HG03108 (cell line): ENCODE measurements at regions not wholly inside any gene's neighbourhood (a gene's known extent, or its start where the extent isn't known, plus 50 kb on each side); places are given as distances from the start of the nearest gene placed in this dataset.

Experiments used
- ATAC-seq: cut with Tn5 transposase; IDR thresholded peaks from one replicate; pipeline ENCODE4 v1.9.1; 2021; ENCODE audit warnings: moderate library complexity; ENCODE audit not compliant: unreplicated experiment

- no peak for ATAC-seq
Observed at GRCh38 chr5:56465769-56466135, 232.6 kb upstream of the ANKRD55 start.

GRCh38 chr5:56464935-56465768, 232.0 kb upstream of the ANKRD55 start:
- no peak for ATAC-seq

DNA sequence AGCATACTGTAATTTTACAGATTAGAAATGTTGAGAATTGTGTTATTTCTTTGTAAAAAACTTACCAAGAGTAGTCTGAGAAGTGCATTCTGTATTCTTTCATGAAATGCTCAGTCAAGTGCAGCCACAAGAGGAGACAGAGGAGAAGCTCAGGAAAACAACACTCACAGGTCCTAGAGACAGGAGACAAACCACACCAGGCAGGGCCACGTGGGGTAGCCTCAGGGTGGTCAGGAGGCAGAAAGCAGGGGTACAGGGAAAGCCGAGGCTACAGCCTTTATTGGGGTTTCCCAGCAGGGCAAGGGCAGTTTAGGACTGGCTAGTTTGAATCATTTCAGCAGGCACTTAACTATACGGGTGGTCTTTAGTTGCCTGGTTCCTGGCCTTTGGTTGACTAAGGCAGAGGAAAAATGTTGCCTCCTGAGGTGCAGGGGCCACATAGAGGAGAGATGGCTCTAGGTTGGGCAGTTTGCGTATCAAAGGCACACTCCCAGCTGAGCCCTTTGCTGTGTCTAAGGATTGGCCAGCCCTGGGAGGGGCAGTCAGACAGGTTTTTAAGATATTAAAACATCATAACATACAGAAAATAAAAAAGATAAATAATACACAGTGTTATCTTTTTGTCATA, 230.9 kb upstream of the ANKRD55 start:
- no peak for ATAC-seq

- ATAC-seq: no peak
Observed at GRCh38 chr5:56461584-56461983, 228.5 kb upstream of the ANKRD55 start.

DNA sequence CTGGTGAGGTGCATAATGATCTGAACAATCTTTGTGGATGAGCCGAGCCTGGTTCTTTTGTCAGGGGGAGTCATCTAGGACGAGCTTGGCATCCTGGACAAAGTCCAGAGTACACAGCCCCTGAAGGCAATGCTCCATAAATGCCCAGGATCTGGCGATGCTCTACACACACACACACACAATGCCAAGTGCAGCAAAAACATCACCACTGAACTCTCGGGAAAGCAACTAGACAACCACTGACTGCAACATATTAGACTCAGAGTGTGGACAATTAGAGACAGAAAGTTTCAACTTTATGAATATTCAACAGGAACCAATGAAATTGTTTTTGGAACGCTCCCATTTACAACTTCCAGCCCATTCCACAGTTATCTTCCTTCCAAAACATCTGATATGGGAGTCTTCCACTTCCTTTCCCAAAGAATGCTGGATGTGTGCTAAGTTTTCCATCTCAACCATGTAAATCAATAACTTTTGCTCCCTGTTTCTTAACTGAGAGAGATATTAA, 227.6 kb upstream of the ANKRD55 start:
- no peak for ATAC-seq

GRCh38 chr5:56460195-56460546, 227.0 kb upstream of the ANKRD55 start:
- ATAC-seq: no peak

GRCh38 chr5:56459394-56460194, 226.5 kb upstream of the ANKRD55 start:
- ATAC-seq: no peak

- ATAC-seq: no peak
Observed at GRCh38 chr5:56457887-56458812, 225.0 kb upstream of the ANKRD55 start.

- no peak for ATAC-seq
Observed at GRCh38 chr5:56456002-56456401, 222.9 kb upstream of the ANKRD55 start.

DNA sequence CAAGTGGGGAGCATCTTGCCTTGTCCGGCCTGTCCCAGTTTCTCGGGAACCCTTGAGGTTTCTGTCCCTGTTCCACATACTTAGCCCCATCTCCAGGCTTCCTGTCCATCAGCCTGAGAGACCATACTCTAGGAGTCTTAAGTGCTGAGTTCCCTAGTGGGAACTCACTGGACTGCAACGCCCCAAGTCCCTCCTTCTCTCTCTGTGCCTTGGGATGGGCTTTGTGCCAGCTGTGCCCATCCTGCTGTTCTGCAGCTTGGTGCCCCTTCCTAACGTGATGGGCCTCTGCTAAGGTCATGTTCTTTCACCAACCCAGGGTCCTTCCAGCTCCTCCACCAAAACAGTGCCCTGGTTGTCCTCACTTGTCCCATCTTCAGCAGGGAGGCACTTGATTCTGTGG, 222.3 kb upstream of the ANKRD55 start:
- no peak for ATAC-seq

DNA sequence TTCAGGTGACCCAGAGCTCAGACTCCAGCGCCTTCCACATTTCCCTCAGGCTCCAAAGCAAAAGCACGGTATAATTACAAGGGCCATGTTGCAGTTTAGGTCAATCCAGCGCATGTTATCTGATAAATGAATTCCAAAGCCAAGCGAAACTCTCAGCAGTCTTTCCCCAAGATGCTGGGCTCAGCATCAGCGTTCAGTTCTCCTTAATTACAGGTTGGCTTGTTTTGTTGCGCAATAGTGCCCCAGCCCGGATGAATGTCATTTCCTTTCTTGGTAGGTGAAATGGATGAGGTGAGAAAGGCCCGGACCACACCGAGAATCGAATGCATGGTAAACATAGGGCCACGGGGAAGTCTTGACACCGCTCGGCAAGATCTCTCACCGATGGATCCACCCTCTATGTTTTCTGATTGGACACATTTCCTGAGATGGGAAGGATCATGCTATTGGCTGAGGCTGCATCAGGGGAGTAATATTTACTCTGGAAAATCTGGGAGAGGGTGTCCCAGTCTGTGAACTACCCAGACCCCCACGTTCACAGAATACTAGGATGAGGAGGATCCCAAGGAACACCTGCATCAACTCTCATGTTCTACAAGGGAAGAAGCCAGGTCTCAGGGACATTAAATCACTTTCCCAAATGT, 221.2 kb upstream of the ANKRD55 start:
- no peak for ATAC-seq

GRCh38 chr5:56451742-56452141, 218.6 kb upstream of the ANKRD55 start:
- no peak for ATAC-seq

GRCh38 chr5:56450766-56451165, 217.6 kb upstream of the ANKRD55 start:
- ATAC-seq: no peak

DNA sequence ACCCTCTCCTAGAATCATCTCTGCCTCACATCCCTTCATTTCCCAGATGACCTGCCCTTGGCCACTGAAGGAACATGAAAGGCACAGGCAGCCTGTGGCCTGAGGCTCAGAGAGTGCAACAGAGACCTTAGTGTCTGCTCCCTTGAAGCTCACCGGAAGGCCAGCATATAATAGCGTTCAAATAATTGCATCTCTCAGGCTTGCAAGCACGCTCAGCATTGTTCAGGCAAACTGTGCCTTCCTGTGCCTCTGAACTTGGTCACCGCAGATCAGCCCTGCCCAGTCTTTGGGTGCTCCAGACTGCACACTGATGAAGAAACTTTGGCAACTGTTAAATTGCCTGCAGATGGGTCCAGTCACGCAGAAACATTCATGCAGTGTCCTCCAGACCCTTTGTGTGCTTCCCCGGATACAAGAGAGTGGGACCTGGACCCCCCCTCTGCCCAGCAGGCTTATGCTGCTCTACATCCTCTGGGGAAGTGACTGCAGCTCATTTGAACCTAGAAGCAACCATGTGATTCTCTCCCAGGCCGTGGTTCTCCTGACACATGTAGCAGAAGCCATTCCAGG, 216.0 kb upstream of the ANKRD55 start:
- no peak for ATAC-seq

DNA sequence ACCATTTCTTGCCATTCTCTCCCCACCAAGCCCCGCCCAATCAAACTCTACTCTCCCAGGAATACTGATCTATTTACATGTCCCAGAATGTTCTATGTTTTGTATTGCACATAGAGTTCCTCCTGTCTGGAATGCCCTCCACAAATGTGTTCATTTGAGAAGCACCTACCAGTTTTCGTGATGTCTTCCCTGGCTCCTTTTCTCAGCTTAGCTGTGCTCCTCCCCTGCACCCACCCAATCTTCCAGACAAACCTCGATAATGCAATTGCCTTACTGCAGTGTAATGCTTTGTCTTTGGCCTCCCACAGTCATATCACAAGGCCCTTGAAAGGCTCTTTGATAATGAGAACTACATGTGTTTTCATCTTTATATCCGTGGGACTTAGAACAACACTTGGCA, 214.5 kb upstream of the ANKRD55 start:
- no peak for ATAC-seq

- ATAC-seq: no peak
Observed at GRCh38 chr5:56447232-56447631, 214.1 kb upstream of the ANKRD55 start.

DNA sequence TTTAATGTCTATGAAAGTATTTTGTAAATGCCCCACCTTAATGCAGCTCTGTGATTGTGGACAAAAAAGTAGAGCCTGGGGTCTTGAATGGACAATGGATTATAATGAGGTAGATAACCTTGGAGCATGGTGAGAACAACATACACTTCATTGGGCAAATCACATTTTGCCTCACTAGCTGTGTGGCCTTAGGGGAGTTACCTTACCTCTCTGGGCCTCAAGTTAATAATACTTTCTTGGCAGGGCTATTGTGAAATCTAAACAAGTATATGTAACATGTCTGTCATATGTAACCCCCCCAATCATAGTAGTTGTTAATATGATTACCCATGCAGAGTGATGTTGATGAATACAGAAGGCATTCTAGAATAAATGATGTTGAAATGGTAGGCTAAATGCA, 213.6 kb upstream of the ANKRD55 start:
- ATAC-seq: no peak

GRCh38 chr5:56443826-56444225, 210.7 kb upstream of the ANKRD55 start:
- no peak for ATAC-seq

DNA sequence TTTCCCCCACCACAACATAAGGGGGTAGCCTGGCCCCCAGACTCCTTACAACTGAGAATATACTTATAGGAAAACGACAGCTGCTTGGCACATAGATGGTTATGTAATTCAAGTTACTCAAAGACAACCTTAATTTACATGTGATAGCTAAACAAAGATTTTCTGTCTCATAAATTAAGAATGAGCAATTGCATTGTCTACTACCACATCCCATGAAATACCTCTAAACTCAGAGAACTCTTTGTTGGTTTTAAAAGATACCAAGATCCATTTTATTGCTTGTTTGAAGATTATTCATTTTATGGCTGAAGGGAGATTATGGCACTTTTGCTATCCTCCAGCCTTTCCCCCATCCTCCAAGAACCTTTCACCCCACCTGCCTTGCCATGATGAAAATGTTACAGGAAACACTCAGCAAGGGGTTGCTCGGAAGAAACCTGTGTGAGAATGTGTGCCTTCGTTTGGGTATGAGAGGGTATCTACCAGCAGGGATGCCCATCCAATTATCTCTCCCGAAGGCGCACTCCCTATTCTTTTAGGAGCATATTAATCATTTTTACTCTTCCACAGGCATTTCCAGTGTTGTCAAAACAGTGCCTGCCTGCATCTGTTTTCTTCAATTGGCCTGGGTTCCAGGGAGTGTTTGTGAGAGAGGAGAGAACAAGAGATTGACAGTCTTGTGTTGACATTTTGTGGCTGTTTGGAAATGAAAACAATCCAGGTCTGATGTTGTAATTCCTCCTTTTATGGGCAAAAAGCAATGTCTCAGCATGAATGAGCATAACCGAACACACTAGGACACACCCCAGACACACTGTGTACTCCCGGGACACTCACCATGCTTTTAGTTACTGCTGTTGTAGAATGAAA, 208.0 kb upstream of the ANKRD55 start:
- no peak for ATAC-seq
